GM18511 (cell line): ENCODE measurements at regions not wholly inside any gene's neighbourhood (a gene's known extent, or its start where the extent isn't known, plus 50 kb on each side); places are given as distances from the start of the nearest gene placed in this dataset.

Experiments used
- ATAC-seq: cut with Tn5 transposase; IDR thresholded peaks from one replicate; pipeline ENCODE4 v1.9.1; 2021; ENCODE audit warnings: mild to moderate bottlenecking, moderate library complexity; ENCODE audit not compliant: unreplicated experiment

DNA sequence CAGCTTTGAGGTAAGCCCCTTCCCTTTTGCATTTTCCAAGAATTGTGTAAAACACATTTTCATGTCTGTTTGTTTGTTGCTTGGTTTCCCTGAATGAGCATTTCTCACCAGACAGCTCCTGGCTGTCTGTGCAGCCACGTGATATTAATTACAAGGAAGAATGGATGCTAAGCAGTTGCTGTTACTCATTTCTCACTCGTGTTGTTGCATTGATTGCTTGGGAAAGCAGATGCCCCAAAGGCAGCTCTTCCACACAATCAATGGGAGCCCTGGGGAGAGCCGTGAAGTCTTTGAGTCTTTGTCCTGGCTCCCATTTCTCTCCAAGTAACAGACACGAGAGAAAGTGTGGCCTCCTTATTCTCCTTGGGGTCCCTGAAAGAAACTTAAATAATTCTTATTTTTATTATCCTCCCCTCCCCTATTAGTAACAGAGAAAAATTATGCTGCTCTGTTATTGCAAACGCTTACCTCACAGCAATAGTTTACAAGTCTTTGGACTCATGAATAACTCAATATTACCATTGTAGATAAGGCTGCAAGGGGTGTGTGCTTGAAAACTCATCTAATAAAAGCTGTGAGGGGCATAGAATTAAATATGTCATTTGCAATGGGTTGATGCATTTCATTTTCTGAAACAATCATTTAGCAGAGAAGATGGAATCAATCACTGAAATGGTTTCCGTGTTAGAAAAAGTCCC, 127.7 kb upstream of the CAMK1G start:
- ATAC-seq: no peak

GRCh38 chr1:209456878-209457277, 126.6 kb upstream of the CAMK1G start:
- ATAC-seq: no peak

DNA sequence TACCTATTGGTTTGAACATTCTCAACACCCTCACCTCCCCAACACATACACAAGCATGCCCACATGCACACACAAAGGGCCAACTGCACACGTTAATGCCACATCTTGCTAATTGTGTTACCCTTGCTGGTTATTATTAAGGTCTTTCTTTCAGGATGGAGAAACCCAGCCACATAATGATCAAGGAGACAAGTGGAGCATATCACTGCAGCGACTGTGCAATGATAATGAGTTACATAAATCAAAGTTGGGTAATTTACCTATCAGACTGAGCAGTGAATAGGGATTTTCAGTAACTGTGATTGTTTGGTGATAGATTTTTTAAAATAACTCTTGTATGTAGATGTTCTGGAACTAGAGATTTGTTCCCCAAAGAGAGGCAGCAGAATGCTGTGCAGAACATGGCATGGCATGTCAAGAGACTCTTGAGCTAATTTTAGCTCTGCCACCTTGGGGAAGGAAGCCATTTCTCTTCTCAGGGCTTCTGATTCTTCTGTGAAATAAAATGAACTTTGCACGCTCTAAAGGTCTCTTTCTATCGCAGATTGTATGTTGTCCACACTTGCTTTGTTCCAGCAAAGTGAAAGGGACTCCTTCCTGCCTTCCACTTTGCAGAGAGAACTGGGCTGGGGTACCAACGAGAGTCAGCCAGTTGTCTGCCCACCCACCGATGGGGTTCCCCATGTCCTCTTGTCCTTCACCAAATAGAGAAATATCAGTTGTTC, 126.0 kb upstream of the CAMK1G start:
- ATAC-seq: no peak

GRCh38 chr1:209458921-209459320, 124.6 kb upstream of the CAMK1G start:
- ATAC-seq: no peak

DNA sequence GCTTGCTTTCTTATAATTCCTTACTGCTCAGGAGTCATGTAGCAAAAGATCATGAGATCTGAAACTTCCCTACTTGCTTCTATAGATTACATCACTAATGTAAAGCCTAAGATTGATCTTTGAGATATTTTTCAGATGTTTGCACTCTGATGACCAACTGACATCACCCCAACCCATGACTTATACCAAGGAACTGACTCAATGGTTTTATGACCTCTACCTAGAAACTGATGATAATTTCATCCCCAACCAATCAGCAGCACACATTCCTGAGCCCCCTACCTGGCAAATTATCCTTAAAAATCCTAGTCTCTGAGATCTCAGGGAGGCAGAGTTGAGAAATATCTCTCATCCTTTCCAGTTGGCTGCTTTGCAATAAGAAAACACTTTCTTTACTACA, 122.3 kb upstream of the CAMK1G start:
- ATAC-seq: no peak

DNA sequence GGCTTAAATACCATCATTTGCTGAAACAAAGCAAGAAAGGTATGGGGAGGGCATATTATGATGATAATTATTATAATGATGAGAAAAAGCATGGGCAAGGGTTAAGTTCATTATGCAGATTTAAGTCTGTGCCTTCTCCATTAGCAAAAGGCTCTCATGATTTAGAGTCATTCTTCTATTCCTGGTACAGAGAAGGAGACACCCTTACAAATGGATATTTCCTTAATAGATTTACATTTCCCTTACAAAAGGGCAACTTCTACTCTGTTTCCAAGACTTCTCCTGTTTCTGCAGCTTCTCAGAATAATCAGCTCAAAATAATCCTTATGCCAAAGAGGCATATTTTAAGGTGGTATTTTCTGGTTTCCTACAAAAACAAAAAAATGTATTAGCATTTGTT, 121.1 kb upstream of the CAMK1G start:
- ATAC-seq: no peak

DNA sequence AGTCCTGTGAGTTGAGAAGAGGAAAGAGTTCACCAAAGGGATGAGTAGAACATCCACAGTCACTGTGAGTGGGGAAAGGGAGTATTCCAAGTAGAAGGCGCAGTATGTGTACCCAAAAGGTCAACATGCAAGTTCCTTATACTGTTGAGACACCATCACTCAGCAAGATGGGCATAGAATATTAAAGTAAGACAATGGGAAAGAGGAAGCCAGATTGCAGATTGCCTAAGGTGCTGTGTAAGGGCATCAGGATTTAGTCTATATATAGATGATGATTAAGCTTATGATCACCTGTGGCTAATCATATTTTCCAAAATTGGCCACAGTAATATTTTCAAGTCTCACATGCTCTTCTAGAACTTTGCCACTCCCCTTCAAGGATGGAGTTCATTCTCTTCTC, 120.1 kb upstream of the CAMK1G start:
- ATAC-seq: no peak

DNA sequence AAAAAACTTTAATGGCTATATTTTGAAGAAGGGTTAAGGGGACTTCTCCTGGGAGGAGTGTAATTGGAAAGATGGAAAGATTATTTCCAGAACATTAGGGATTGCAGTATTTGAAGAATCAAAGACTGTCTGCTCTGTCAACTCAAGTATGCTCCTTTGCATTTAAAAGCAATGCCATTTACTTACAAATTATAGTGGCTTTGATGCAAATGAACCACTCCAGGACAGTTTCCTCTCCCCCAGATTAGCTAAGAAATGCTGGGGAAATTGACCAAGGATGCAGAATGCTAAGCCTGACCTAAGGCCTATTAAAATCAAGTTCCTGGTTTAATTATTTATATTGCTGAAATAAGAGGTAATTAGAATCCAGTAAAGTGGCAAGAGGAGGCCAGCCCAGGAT, 110.5 kb upstream of the CAMK1G start:
- ATAC-seq: no peak

DNA sequence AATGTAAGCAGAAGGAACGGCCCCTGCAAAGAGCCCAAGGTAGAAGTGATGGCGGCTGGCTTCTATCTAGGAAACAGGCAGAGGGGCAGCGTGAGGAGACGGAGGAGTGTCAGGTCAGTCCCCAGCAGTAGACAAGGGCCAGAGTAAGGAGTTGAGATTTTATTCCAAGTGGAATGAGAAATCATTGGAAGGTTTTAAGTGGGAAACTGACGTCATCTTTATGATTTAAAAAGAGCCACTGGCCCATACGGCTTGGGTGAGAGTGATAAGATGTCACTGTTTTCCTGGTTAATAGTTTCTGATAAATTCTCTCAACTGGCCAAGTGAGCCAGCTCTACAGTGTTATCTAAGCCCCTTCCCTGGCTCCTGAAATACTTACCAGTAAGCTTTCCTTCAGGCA, 103.2 kb upstream of the CAMK1G start:
- no peak for ATAC-seq

DNA sequence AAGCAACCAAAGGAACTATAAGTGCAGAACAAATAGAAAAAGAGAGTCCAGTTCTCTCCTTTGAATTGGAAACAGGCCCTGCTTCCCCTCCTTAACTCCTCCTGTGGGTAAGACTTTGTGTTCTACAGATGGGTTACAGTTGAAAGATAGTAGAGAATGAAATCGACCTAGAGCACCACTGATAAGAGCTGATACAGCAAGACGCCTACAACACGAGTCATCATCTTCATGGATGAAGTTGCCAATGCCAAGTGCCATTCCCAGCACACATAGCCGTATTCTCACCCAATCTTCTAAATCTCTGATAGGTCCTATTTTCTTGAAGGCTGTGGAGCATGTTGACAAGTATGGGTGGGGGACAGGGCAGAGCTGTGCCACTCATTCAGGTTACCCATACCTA, 99.8 kb upstream of the CAMK1G start:
- ATAC-seq: no peak

DNA sequence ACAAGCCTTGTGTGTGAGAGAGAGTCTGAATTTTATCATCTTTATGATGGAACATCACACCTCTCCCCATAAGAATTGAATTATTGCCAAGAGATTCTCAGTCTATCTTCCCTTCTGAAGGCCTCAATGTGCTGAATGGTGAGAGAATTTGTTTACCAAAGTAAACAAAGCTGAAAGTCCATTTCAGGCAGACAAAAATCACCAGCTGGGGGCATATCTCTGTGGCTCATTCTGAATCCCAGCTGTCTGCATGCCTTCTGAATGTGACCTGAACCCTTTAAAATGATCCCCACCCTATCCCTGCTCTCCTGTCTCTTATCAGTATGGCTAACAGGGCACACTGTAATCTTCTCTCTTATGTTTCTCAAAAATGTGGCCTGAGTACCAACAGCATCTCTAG, 99.1 kb upstream of the CAMK1G start:
- no peak for ATAC-seq

- no peak for ATAC-seq
Measured at GRCh38 chr1:209485167-209485566, 98.3 kb upstream of the CAMK1G start.

DNA sequence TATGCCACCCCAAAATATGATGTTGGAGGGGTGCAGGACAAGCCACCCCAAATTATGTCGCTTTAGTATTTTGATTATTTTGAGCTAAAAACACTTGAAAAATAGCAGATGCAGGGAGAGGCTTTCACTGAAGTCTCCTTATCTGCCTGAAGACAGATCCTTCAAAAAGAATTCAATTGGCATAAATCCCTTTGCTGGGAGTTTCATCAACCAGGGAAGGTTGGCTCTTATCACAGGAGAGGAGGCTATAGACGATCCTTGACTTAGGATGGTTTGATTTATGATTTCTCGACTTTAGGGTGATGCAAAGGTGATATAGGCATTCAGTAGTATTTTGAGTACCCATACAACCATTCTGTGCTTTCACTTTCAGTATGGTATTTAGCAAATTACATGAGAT, 97.8 kb upstream of the CAMK1G start:
- no peak for ATAC-seq

DNA sequence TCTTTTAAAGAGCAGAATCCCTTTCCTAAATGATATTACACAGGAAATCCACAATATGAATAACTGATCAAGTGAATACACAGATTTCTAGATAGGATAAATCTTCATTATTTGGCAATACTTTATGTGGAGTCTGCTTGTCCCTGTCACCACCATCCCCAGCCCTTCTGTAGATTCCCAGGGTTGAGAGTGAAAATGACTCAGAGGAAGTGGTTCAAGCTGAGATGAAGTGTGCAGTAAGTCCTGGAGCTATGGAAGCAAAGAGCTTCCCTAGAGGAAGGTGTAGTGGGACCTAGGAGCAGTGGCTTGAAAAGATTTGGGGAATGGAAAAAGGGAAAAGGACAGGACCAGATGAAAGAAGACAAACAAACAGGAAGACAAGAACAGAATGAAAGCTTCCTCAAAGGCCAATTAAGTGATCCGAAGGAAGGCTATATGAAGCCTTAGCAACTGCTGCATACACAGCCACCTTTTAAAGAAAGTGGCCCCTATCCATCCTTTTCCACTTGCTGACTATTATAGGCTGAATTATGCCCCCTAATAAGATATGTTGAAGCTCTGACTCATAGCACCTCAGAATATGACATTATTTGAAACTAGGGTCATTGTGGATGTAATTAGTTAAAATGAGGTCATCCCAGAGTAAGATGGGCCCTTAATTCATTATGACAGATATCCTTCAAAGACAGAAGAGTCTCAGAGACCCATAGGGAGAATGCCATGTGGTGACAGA, 96.5 kb upstream of the CAMK1G start:
- ATAC-seq: no peak

DNA sequence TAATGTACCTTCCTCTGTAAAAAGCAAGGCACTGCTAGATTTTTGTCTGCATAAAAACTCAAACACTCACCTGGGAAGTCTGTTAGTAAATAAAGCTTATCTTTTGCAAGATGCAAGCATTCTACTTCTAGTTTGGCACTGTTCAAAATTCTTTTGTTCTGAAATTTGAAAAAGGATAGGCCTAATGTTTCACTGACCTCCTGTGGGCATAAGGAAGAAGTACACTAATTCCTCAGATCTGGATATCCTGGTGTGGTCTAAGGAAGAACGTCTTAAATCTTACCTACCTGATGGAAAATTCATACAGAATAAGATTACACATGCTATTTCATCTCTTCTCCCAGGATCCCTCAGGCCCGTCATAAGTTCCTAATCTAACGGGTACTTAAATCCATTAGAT, 93.5 kb upstream of the CAMK1G start:
- no peak for ATAC-seq

DNA sequence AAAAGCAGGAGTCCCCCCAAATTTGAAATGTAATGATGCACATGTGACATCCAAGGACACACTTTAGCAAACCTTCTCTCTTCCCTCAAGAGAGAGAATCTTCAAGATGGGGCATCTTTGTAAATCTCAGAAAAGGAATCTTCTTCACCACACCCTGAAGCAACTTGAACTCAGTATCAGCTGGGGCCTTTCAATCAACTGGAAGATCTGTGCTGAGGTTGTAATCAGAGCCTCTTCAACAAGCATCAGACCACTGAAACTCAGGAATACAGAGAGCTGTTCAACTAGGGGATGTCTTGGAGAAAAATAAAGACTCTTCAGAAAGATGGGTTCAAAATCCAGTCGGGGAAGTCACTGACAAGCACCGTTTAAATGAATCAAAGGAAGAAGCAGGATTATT, 92.5 kb upstream of the CAMK1G start:
- ATAC-seq: no peak

GRCh38 chr1:209491496-209491895, 92.0 kb upstream of the CAMK1G start:
- ATAC-seq: no peak

- ATAC-seq: no peak
Measured at GRCh38 chr1:209491897-209492296, 91.6 kb upstream of the CAMK1G start.

- no peak for ATAC-seq
Measured at GRCh38 chr1:209493559-209493958, 90.0 kb upstream of the CAMK1G start.

- no peak for ATAC-seq
Measured at GRCh38 chr1:209497729-209498128, 85.8 kb upstream of the CAMK1G start.

DNA sequence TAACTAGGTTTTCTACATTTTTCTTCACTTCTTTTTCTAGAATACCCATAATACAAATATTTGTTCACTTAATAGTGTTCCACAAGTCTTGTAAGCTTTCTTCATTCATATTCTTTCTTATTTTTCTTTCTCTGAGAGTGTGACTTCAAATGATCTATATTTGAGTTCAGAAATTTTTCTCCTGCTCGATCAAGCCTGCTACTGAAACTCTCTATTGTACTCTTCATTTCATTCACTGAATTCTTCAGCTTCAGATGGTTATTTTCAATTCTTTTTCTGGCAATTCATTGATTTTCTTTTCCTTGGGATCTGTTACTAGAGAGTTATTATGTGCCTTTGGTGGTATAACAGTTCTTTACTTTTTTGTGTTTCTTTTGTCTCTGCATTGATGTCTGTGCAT, 82.5 kb upstream of the CAMK1G start:
- ATAC-seq: no peak

GRCh38 chr1:209503196-209503595, 80.3 kb upstream of the CAMK1G start:
- ATAC-seq: no peak
